ENCODE measurements at regions not wholly inside any gene's neighbourhood (a gene's known extent, or its start where the extent isn't known, plus 50 kb on each side); places are given as distances from the start of the nearest gene placed in this dataset.

DNA sequence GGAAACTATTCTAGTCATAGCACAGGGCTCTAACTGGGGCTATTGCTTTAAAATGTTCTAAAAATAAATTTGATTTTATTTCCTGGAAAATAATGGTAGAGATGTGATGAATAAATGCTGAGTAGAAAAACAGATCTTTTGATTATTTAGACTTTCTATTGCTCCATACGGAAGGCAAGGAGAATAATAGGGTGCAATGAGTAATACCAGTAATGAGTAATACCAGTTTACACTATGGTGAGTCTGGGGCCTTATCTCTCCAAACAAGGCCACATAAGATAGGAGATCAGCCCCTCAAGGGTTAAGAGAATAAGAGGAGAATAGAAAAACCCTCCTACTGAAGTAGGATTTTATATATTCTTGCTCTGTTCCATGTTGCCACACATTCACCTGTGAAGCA lies 390.4 kb downstream of the KLF5 start:
- Histone ChIP-seq H3K36me3 (ENCODE audit: low read depth, low read length) (no peaks in the 10 kb centered on the region), H2AFZ (ENCODE audit: low read length) (no peak overlapping the region), H3K4me1 (ENCODE audit: insufficient read depth, low read length) (peaks cover 40% of the 10 kb centered on the region), H3K79me2 (ENCODE audit: low read length) (no peaks in the 10 kb centered on the region), H3K27ac (ENCODE audit: low read length) (peak overlapping the region; percentile 98), H3K9me3 (ENCODE audit: low read length) (no peaks in the 10 kb centered on the region), H3K4me3 (ENCODE audit: low read length) (no peak overlapping the region), H4K20me1 (ENCODE audit: low read length) (no peaks in the 10 kb centered on the region), H3K9ac (ENCODE audit: low read length) (peak overlapping the region; percentile 83), H3F3A (ENCODE audit: low read length, unreplicated experiment) (no peaks in the 10 kb centered on the region), H3K27me3 (ENCODE audit: low read length) (no peaks in the 10 kb centered on the region), H3K9me2 (replicated peaks; ENCODE audit: low read length) (no peaks in the 10 kb centered on the region), H3K4me2 (ENCODE audit: low read length) (peak overlapping the region; percentile 58; the same call in 1 of the 2 replicates)
- POLR2A ChIA-PET (ENCODE audit: unreplicated experiment), result interaction anchor here (0.7 kb wide), 1 partner anchor 28 kb away, joined by 6 read pairs; no protein-coding TSS in a partner anchor
- ATAC-seq (peak; percentile 44), DNase-seq (peak; percentile 71)
- intact Hi-C loops (cut with micrococcal nuclease), result no loop called here
- no TSS peak for BruUV-seq (replicated peaks)
- CTCF ChIA-PET, result no interaction called here
- TF ChIP-seq EZH2phosphoT487 (IDR thresholded peaks at IDR 0.05; ENCODE audit: borderline replicate concordance, low read length) (no peak), EZH2 (IDR thresholded peaks at IDR 0.05; ENCODE audit: low read length, unreplicated experiment) (no peak)
- TF ChIP-seq, protein P1, sequence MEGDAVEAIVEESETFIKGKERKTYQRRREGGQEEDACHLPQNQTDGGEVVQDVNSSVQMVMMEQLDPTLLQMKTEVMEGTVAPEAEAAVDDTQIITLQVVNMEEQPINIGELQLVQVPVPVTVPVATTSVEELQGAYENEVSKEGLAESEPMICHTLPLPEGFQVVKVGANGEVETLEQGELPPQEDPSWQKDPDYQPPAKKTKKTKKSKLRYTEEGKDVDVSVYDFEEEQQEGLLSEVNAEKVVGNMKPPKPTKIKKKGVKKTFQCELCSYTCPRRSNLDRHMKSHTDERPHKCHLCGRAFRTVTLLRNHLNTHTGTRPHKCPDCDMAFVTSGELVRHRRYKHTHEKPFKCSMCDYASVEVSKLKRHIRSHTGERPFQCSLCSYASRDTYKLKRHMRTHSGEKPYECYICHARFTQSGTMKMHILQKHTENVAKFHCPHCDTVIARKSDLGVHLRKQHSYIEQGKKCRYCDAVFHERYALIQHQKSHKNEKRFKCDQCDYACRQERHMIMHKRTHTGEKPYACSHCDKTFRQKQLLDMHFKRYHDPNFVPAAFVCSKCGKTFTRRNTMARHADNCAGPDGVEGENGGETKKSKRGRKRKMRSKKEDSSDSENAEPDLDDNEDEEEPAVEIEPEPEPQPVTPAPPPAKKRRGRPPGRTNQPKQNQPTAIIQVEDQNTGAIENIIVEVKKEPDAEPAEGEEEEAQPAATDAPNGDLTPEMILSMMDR (conservative IDR thresholded peaks at IDR 0.05; ENCODE audit: low read depth, low read length), result no peak

DNA sequence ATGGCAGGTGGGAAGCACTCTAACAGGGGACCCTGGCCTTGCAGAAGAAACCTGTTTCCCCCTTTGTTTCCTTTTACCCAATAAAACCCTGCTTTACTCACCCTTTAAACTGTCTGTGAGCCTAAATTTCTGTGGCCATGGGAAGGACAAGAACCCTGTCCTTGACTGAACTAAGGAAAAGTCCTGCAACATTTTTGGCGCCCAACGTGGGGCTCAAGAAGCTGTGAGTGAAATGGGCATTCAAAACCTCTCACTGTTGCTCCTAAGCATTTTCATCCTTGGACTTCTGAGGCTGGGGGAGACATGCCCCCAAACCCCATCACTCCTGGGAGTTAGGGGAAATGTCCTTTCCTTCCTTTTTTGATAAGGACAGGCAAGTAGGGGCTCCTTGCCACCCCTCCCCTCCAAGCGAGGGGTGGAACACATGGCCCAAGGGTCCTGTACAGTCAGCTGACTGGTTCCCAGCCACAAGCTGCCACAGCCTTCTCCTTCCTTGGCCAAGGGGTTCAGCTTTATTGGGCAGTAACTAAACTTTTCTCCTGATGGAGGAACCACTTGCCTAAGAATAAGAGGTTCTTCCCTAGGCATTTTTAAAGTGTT lies 381.6 kb downstream of the KLF5 start:
- no peaks in the 10 kb centered on the region for H3K4me1 ChIP-seq (ENCODE audit: insufficient read depth, low read length)
- H3K9me3 ChIP-seq (ENCODE audit: low read length), result peaks cover 22% of the 10 kb centered on the region; the same call in 1 of the 2 replicates
- no peak overlapping the region for H3K4me3 ChIP-seq (ENCODE audit: low read length)
- no peaks in the 10 kb centered on the region for H4K20me1 ChIP-seq (ENCODE audit: low read length)
- TF ChIP-seq EZH2phosphoT487 (IDR thresholded peaks at IDR 0.05; ENCODE audit: borderline replicate concordance, low read length), result no peak
- no peak for TF ChIP-seq EZH2 (IDR thresholded peaks at IDR 0.05; ENCODE audit: low read length, unreplicated experiment)
- TF ChIP-seq, protein P1 (conservative IDR thresholded peaks at IDR 0.05; ENCODE audit: low read depth, low read length), result no peak
- intact Hi-C loops (cut with micrococcal nuclease), result no loop called here
- H3K36me3 ChIP-seq (ENCODE audit: low read depth, low read length), result peaks cover 15% of the 10 kb centered on the region; the same call in 1 of the 2 replicates
- no peak overlapping the region for H3K4me2 ChIP-seq (ENCODE audit: low read length)
- H3K9me2 ChIP-seq (replicated peaks; ENCODE audit: low read length), result no peaks in the 10 kb centered on the region
- H3K79me2 ChIP-seq (ENCODE audit: low read length), result no peaks in the 10 kb centered on the region
- CTCF ChIA-PET, result no interaction called here
- DNase-seq (no peak), ATAC-seq (no peak)
- H3K9ac ChIP-seq (ENCODE audit: low read length), result no peak overlapping the region
- H3K27me3 ChIP-seq (ENCODE audit: low read length), result no peaks in the 10 kb centered on the region
- no peak overlapping the region for H2AFZ ChIP-seq (ENCODE audit: low read length)
- POLR2A ChIA-PET (ENCODE audit: unreplicated experiment), result no interaction called here
- BruUV-seq (replicated peaks), result no TSS peak
- H3F3A ChIP-seq (ENCODE audit: low read length, unreplicated experiment), result no peaks in the 10 kb centered on the region
- no peak overlapping the region for H3K27ac ChIP-seq (ENCODE audit: low read length)

- intact Hi-C loops (cut with micrococcal nuclease), result no loop called here
- H3K9me3 ChIP-seq (ENCODE audit: low read length), result no peaks in the 10 kb centered on the region
- ChIA-PET CTCF (no interaction called here), POLR2A (ENCODE audit: unreplicated experiment) (interaction anchor here (0.6 kb wide), 1 partner anchor 403 kb away, joined by 3 read pairs; no protein-coding TSS in a partner anchor)
- H2AFZ ChIP-seq (ENCODE audit: low read length), result no peak overlapping the region
- DNase-seq (no peak), ATAC-seq (no peak)
- H3K9ac ChIP-seq (ENCODE audit: low read length), result no peak overlapping the region
- no TSS peak for BruUV-seq (replicated peaks)
- peaks cover 17% of the 10 kb centered on the region for H3K4me1 ChIP-seq (ENCODE audit: insufficient read depth, low read length)
- no peak overlapping the region for H3K4me3 ChIP-seq (ENCODE audit: low read length)
- TF ChIP-seq, protein P1 (conservative IDR thresholded peaks at IDR 0.05; ENCODE audit: low read depth, low read length), result no peak
- TF ChIP-seq EZH2 (IDR thresholded peaks at IDR 0.05; ENCODE audit: low read length, unreplicated experiment), result no peak
- TF ChIP-seq EZH2phosphoT487 (IDR thresholded peaks at IDR 0.05; ENCODE audit: borderline replicate concordance, low read length), result no peak
- H3K36me3 ChIP-seq (ENCODE audit: low read depth, low read length), result no peaks in the 10 kb centered on the region
- no peaks in the 10 kb centered on the region for H3K79me2 ChIP-seq (ENCODE audit: low read length)
- H3K9me2 ChIP-seq (replicated peaks; ENCODE audit: low read length), result no peaks in the 10 kb centered on the region
- H3F3A ChIP-seq (ENCODE audit: low read length, unreplicated experiment), result no peaks in the 10 kb centered on the region
- no peak overlapping the region for H3K4me2 ChIP-seq (ENCODE audit: low read length)
- peak overlapping the region; percentile 8; the same call in 1 of the 2 replicates for H3K27ac ChIP-seq (ENCODE audit: low read length)
- no peaks in the 10 kb centered on the region for H3K27me3 ChIP-seq (ENCODE audit: low read length)
- no peaks in the 10 kb centered on the region for H4K20me1 ChIP-seq (ENCODE audit: low read length)
Measured at GRCh38 chr13:73433890-73434289, 375.1 kb downstream of the KLF5 start.

Data from PC-3 (cell line).